ENCODE measurements at regions not wholly inside any gene's neighbourhood (a gene's known extent, or its start where the extent isn't known, plus 50 kb on each side); places are given as distances from the start of the nearest gene placed in this dataset.

GRCh38 chr9:82164159-82164558 lies 175.6 kb downstream of the SPATA31D1 start:
- TF ChIP-seq YY1 (IDR thresholded peaks at IDR 0.05; ENCODE audit: insufficient read depth, insufficient read length) (no peak), SUZ12 (IDR thresholded peaks at IDR 0.05; ENCODE audit: extremely low read depth, insufficient read depth, insufficient read length) (no peak), ZNF274 (IDR thresholded peaks at IDR 0.05; ENCODE audit: low read depth, low read length) (no peak)
